H1 (cell line): ENCODE measurements at regions not wholly inside any gene's neighbourhood (a gene's known extent, or its start where the extent isn't known, plus 50 kb on each side); places are given as distances from the start of the nearest gene placed in this dataset.

Source experiments
- CTCF ChIA-PET: fragments of 300-600 bp; sonication (Branson Sonifier 250); formaldehyde crosslinking; loops from one replicate; lab custom pipeline; 2021; ENCODE audit not compliant: partially characterized antibody; lab: Charles Lee
- POLR2A ChIA-PET: fragments of 300-600 bp; sonication (Branson Sonifier 250); formaldehyde crosslinking; loops from one replicate; lab custom pipeline; 2021; ENCODE audit warnings: inconsistent platforms; ENCODE audit not compliant: partially characterized antibody; lab: Charles Lee
- DNase-seq, 2 experiments: peaks; one replicate each; pipeline versions ENCODE4 v3.0.0 to v3.0.0-alpha.2; 2010 to 2022; ENCODE audit warnings: low spot score in 2 of 2, low read depth in 1 of 2, mixed read lengths in 1 of 2
- FAIRE-seq: peaks from 2 replicates; lab custom pipeline; 2011; peaks lifted over from hg19 to GRCh38; lab: Jason Lieb, UNC
- H2AFZ ChIP-seq: 2 replicates; pipeline ENCODE4 v1.8.1; 2012; ENCODE audit warnings: low read length, inconsistent platforms
- H2AK5ac ChIP-seq: 2 replicates; pipeline ENCODE4 v1.6.1; 2013; ENCODE audit warnings: low read depth, low read length
- H2BK120ac ChIP-seq: replicated peaks from 2 replicates; pipeline ENCODE3; 2013; ENCODE audit warnings: low read depth, low read length, inconsistent platforms
- H2BK12ac ChIP-seq: 2 replicates; pipeline ENCODE4 v1.6.1; 2013; ENCODE audit warnings: low read depth, low read length
- H2BK15ac ChIP-seq: 2 replicates; pipeline ENCODE4 v1.6.1; 2013; ENCODE audit warnings: low read length
- H2BK20ac ChIP-seq: 2 replicates; pipeline ENCODE4 v1.6.1; 2013; ENCODE audit warnings: low read length
- H2BK5ac ChIP-seq: 2 replicates; pipeline ENCODE4 v1.6.1; 2013; ENCODE audit warnings: low read depth, low read length
- H3K14ac ChIP-seq: 2 replicates; pipeline ENCODE4 v1.6.1; 2013; ENCODE audit warnings: inconsistent platforms; ENCODE audit not compliant: insufficient read length
- H3K18ac ChIP-seq: 2 replicates; pipeline ENCODE4 v1.6.1; 2013; ENCODE audit warnings: low read length; ENCODE audit errors: extremely low read depth
- H3K23ac ChIP-seq: 2 replicates; pipeline ENCODE4 v1.6.1; 2013; ENCODE audit warnings: inconsistent platforms; ENCODE audit not compliant: insufficient read length
- H3K23me2 ChIP-seq: 2 replicates; pipeline ENCODE4 v1.6.1; 2013; ENCODE audit warnings: low read depth, low read length
- H3K27ac ChIP-seq: 2 replicates; pipeline ENCODE4 v1.6.1; 2011; ENCODE audit warnings: low read depth, low read length, inconsistent platforms
- H3K27me3 ChIP-seq, 4 experiments: replicated peaks in 1 of 4; 1 replicate in 1 of 4; 2 replicates in 3 of 4; pipeline versions ENCODE4 v1.6.1 to v1.8.1; 2011 to 2013; ENCODE audit warnings: low read length in 3 of 4, mild to moderate bottlenecking in 3 of 4, inconsistent platforms in 2 of 4, mixed read lengths in 2 of 4, moderate library complexity in 1 of 4; ENCODE audit not compliant: control insufficient read depth in 3 of 4, insufficient read depth in 3 of 4; ENCODE audit errors: extremely low read depth in 1 of 4
- H3K36me3 ChIP-seq, 4 experiments: 2 replicates each; pipeline versions ENCODE4 v1.6.1 to v1.8.1; 2011 to 2013; ENCODE audit warnings: mild to moderate bottlenecking in 4 of 4, low read length in 3 of 4, moderate library complexity in 2 of 4, control low read depth in 1 of 4, inconsistent platforms in 1 of 4; ENCODE audit not compliant: insufficient read depth in 4 of 4, control insufficient read depth in 2 of 4
- H3K4ac ChIP-seq: replicated peaks from 2 replicates; pipeline ENCODE3; 2013; ENCODE audit warnings: low read length, low read depth, mixed read lengths, inconsistent platforms; ENCODE audit not compliant: insufficient read length
- H3K4me1 ChIP-seq, 4 experiments: replicated peaks in 1 of 4; 1 replicate in 1 of 4; 2 replicates in 3 of 4; pipeline versions ENCODE4 v1.6.1 to v1.8.1; 2011 to 2013; ENCODE audit warnings: low read length in 3 of 4, inconsistent platforms in 2 of 4, mixed read lengths in 1 of 4; ENCODE audit not compliant: insufficient read depth in 4 of 4, control insufficient read depth in 3 of 4
- H3K4me2 ChIP-seq, 2 experiments: 2 replicates each; pipeline versions ENCODE4 v1.6.1 to v1.8.1; 2011 to 2013; ENCODE audit warnings: low read depth in 2 of 2, low read length in 2 of 2, control low read depth in 1 of 2, inconsistent platforms in 1 of 2, mild to moderate bottlenecking in 1 of 2; ENCODE audit not compliant: insufficient read depth in 1 of 2
- H3K4me3 ChIP-seq, 4 experiments: fragments of 200-600, 300-600 bp in 1 of 4; sonication (generic), shearing (Covaris generic), sonication (Bioruptor Twin) in 1 of 4; 2 replicates each; pipeline versions ENCODE4 v1.5.1 to v1.8.1; 2011 to 2016; ENCODE audit warnings: low read length in 4 of 4, low read depth in 3 of 4, control low read depth in 2 of 4, inconsistent platforms in 2 of 4, mild to moderate bottlenecking in 2 of 4, mixed read lengths in 1 of 4, moderate library complexity in 1 of 4; ENCODE audit not compliant: insufficient read depth in 2 of 4; ENCODE audit errors: extremely low read depth in 1 of 4
- H3K56ac ChIP-seq: replicated peaks from 2 replicates; pipeline ENCODE3; 2013; ENCODE audit warnings: low read depth, mild to moderate bottlenecking, mixed read lengths, low read length, inconsistent platforms; ENCODE audit not compliant: insufficient read length
- H3K79me1 ChIP-seq: 2 replicates; pipeline ENCODE4 v1.6.1; 2013; ENCODE audit warnings: low read depth, low read length, control low read depth
- H3K79me2 ChIP-seq, 2 experiments: 2 replicates each; pipeline versions ENCODE4 v1.6.1 to v1.8.1; 2012 to 2013; ENCODE audit warnings: low read length in 2 of 2, mild to moderate bottlenecking in 2 of 2, inconsistent platforms in 1 of 2; ENCODE audit not compliant: insufficient read depth in 2 of 2, control insufficient read depth in 1 of 2
- H3K9ac ChIP-seq, 4 experiments: replicated peaks in 1 of 4; 1 replicate in 1 of 4; 2 replicates in 3 of 4; pipeline versions ENCODE4 v1.6.1 to v1.8.1; 2011 to 2013; ENCODE audit warnings: low read depth in 3 of 4, low read length in 3 of 4, control low read depth in 2 of 4, mild to moderate bottlenecking in 2 of 4, moderate library complexity in 2 of 4, inconsistent platforms in 1 of 4; ENCODE audit errors: extremely low read depth in 1 of 4
- H3K9me3 ChIP-seq, 2 experiments: 2 replicates each; pipeline versions ENCODE4 v1.6.1 to v1.8.1; 2012 to 2013; ENCODE audit warnings: mild to moderate bottlenecking in 2 of 2, moderate library complexity in 2 of 2, control low read depth in 1 of 2, inconsistent platforms in 1 of 2, low read depth in 1 of 2, low read length in 1 of 2, mixed read lengths in 1 of 2; ENCODE audit not compliant: insufficient read depth in 2 of 2
- H4K20me1 ChIP-seq, 2 experiments: replicated peaks in 1 of 2; 2 replicates each; pipeline versions ENCODE3 to v1.8.1; 2011 to 2013; ENCODE audit warnings: inconsistent platforms in 2 of 2, low read length in 2 of 2, mild to moderate bottlenecking in 1 of 2; ENCODE audit not compliant: insufficient read depth in 2 of 2, control insufficient read depth in 1 of 2
- H4K5ac ChIP-seq: 2 replicates; pipeline ENCODE4 v1.6.1; 2013; ENCODE audit warnings: low read length, low read depth, mixed read lengths, inconsistent platforms; ENCODE audit not compliant: insufficient read length
- H4K8ac ChIP-seq: 2 replicates; pipeline ENCODE4 v1.8.0; 2013; ENCODE audit warnings: mild to moderate bottlenecking, moderate library complexity, low read length, inconsistent platforms; ENCODE audit not compliant: insufficient read depth; ENCODE audit errors: extremely low read depth
- H4K91ac ChIP-seq: replicated peaks from 2 replicates; pipeline ENCODE3; 2013; ENCODE audit warnings: low read length, mixed read lengths, inconsistent platforms; ENCODE audit not compliant: insufficient read length
- KDM5A ChIP-seq: fragments of 200-600 bp; IDR thresholded peaks from 2 replicates; pipeline ENCODE4 v1.7.1; 2012; ENCODE audit warnings: mild to moderate bottlenecking, low read length, inconsistent platforms, mixed read lengths
- RNF2 ChIP-seq: fragments of 200-900, 300-1000 bp; sonication (generic); IDR thresholded peaks from 2 replicates; pipeline ENCODE4 v1.7.1; 2016; ENCODE audit warnings: borderline replicate concordance, low read depth, mild to moderate bottlenecking, antibody characterized with exemption, low read length; ENCODE audit not compliant: poor library complexity, severe bottlenecking; ENCODE audit errors: missing control alignments
- RXRA ChIP-seq: IDR thresholded peaks from 2 replicates; pipeline ENCODE4 v1.6.1; 2011; ENCODE audit warnings: low read depth, mild to moderate bottlenecking, low read length, moderate library complexity; ENCODE audit not compliant: insufficient read depth
- SIX5 ChIP-seq: IDR thresholded peaks from 2 replicates; pipeline ENCODE4 v1.6.1; 2011; ENCODE audit warnings: mild to moderate bottlenecking, low read depth, low read length
- ZNF274 ChIP-seq: IDR thresholded peaks from 2 replicates; pipeline ENCODE4 v1.7.0; 2012; ENCODE audit warnings: low read length, borderline replicate concordance; ENCODE audit errors: extremely low read depth
- WGBS, 2 experiments: shearing (Covaris generic) in 1 of 2; methylation state at CpG; one replicate each; pipeline versions ENCODE4 v1.1.6 to v1.1.7; 2013 to 2015; ENCODE audit warnings: low lambda C conversion rate in 2 of 2, mixed read lengths in 2 of 2, inconsistent platforms in 1 of 2, low coverage in 1 of 2, missing lambda C conversion rate in 1 of 2; ENCODE audit not compliant: insufficient replicate concordance in 2 of 2, insufficient coverage in 1 of 2, insufficient read length in 1 of 2; ENCODE audit errors: extremely low coverage in 1 of 2, missing lambda C conversion rate in 1 of 2; 5-methylcytosine and 5-hydroxymethylcytosine counted together
- TF ChIP-seq, protein P1 (sequence below): IDR thresholded peaks from 2 replicates; pipeline ENCODE4 v1.6.1; 2012; ENCODE audit warnings: inconsistent platforms

DNA sequence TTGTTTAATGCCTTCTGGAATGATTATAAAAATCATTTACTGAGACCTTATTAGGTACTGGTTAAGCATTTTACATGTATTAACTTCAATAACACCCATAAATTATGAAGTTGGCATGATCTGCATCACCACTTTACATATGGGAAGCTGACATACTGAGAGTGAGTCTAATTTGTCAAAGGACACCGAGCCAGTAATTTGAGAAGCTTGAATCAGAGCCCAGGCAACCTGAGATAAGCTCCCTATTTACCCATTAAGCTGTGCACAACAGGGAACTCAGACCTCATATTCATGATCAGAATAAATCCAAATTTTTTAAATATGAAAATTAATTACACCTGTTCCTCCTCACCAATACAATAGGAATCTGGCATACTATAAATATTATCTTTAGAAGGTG is 247.9 kb upstream of the EPHA5 start:
- no peak overlapping the region for H2AFZ ChIP-seq
- no peak for DNase-seq
- H2BK15ac ChIP-seq: no peak overlapping the region
- no peak overlapping the region for H2AK5ac ChIP-seq
- H3K79me2 ChIP-seq: no peaks in the 10 kb centered on the region
- H2BK120ac ChIP-seq: no peak overlapping the region
- no peaks in the 10 kb centered on the region for H3K36me3 ChIP-seq
- no peaks in the 10 kb centered on the region for H4K20me1 ChIP-seq
- H2BK12ac ChIP-seq: no peak overlapping the region
- H3K4ac ChIP-seq: no peak overlapping the region
- no peak overlapping the region for H4K8ac ChIP-seq
- H3K27ac ChIP-seq: no peak overlapping the region
- FAIRE-seq: no peak
- 65% methylated on average over 1 of the region's 1 CpG; no CpG with 5 or more reads in 1 of the 2 experiments for WGBS, 2 experiments
- ChIA-PET CTCF (interaction anchor here (0.7 kb wide), 1 partner anchor 65 kb away, joined by 3 read pairs; no protein-coding TSS in a partner anchor), POLR2A (no interaction called here)
- no peak overlapping the region for H2BK20ac ChIP-seq
- no peak overlapping the region for H3K23ac ChIP-seq
- H3K23me2 ChIP-seq: no peaks in the 10 kb centered on the region
- peaks cover 0 to 6% of the 10 kb centered on the region in 2 experiments; a peak in 1 of 4 replicates for H3K9me3 ChIP-seq
- H3K79me1 ChIP-seq: no peaks in the 10 kb centered on the region
- H3K4me2 ChIP-seq: no peak overlapping the region
- TF ChIP-seq KDM5A (no peak), RXRA (no peak), ZNF274 (no peak), RNF2 (no peak), SIX5 (no peak; the same call in 1 of the 2 replicates)
- TF ChIP-seq, protein P1, sequence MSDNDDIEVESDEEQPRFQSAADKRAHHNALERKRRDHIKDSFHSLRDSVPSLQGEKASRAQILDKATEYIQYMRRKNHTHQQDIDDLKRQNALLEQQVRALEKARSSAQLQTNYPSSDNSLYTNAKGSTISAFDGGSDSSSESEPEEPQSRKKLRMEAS: no peak
- no peak overlapping the region for H3K4me3 ChIP-seq
- no peak overlapping the region for H4K91ac ChIP-seq
- peaks cover 0 to 6% (median 5%) of the 10 kb centered on the region in 4 experiments; a peak in 3 of 7 replicates for H3K4me1 ChIP-seq
- no peak overlapping the region for H3K9ac ChIP-seq
- no peaks in the 10 kb centered on the region for H3K27me3 ChIP-seq
- H3K56ac ChIP-seq: no peak overlapping the region
- no peak overlapping the region for H4K5ac ChIP-seq
- no peak overlapping the region for H2BK5ac ChIP-seq
- H3K18ac ChIP-seq: no peak overlapping the region
- no peak overlapping the region for H3K14ac ChIP-seq
